SK-N-SH (cell line): ENCODE measurements at regions not wholly inside any gene's neighbourhood (a gene's known extent, or its start where the extent isn't known, plus 50 kb on each side); places are given as distances from the start of the nearest gene placed in this dataset.

ENCODE experiments used
- CTCF ChIA-PET: fragments of 300-600, 350-600 bp; formaldehyde crosslinking; extraction: SDS; loops from one replicate; lab custom pipeline; 2021; lab: Yijun Ruan, JAX
- POLR2A ChIA-PET: fragments of 350-600 bp; sonication (Branson Sonifier 250); formaldehyde crosslinking; extraction: SDS; loops from one replicate; lab custom pipeline; 2020; ENCODE audit warnings: antibody characterized with exemption, inconsistent platforms; lab: Yijun Ruan, JAX
- DNase-seq: peaks from one replicate; pipeline ENCODE4 v3.0.0; 2012
- H2AFZ ChIP-seq: fragments of 200-600 bp; sonication (generic); 2 replicates; pipeline ENCODE4 v1.8.1; 2016; ENCODE audit warnings: antibody characterized with exemption, mild to moderate bottlenecking, low read depth
- H3F3A ChIP-seq: fragments of 200-600 bp; sonication (generic); replicated peaks from 2 replicates; pipeline ENCODE3; 2016; ENCODE audit warnings: antibody characterized with exemption, mild to moderate bottlenecking; ENCODE audit not compliant: insufficient read depth
- H3K27ac ChIP-seq, 2 experiments: fragments of 200-500 bp in 1 of 2; fragments of 200-600 bp in 1 of 2; sonication (Bioruptor generic) in 1 of 2; sonication (generic), shearing (Covaris generic) in 1 of 2; 2 replicates each; pipeline versions ENCODE4 v1.5.1 to v1.6.1; 2014 to 2016; ENCODE audit warnings: low read depth in 2 of 2, inconsistent platforms in 1 of 2, low read length in 1 of 2, mild to moderate bottlenecking in 1 of 2, mixed read lengths in 1 of 2
- H3K27me3 ChIP-seq: fragments of 200-600 bp; sonication (generic), shearing (Covaris generic); 2 replicates; pipeline ENCODE4 v1.6.1; 2016; ENCODE audit warnings: mixed run types; ENCODE audit not compliant: insufficient read depth
- H3K36me3 ChIP-seq, 2 experiments: fragments of 200-500 bp in 1 of 2; fragments of 200-600 bp in 1 of 2; sonication (Bioruptor generic) in 1 of 2; sonication (generic) in 1 of 2; replicated peaks in 1 of 2; 2 replicates each; pipeline versions ENCODE3 to v1.5.1; 2014 to 2016; ENCODE audit warnings: low read length in 1 of 2, mild to moderate bottlenecking in 1 of 2; ENCODE audit not compliant: insufficient read depth in 2 of 2, control insufficient read depth in 1 of 2
- H3K4me1 ChIP-seq, 2 experiments: fragments of 200-500 bp in 1 of 2; fragments of 200-600 bp in 1 of 2; sonication (Bioruptor generic) in 1 of 2; sonication (generic), shearing (Covaris generic) in 1 of 2; 2 replicates each; pipeline versions ENCODE4 v1.5.1 to v1.6.1; 2014 to 2016; ENCODE audit warnings: low read depth in 1 of 2, low read length in 1 of 2, mixed run types in 1 of 2; ENCODE audit not compliant: insufficient read depth in 2 of 2, control insufficient read depth in 1 of 2
- H3K4me2 ChIP-seq: fragments of 200-600 bp; sonication (generic), shearing (Covaris generic); 2 replicates; pipeline ENCODE4 v1.6.1; 2017; ENCODE audit warnings: mixed run types
- H3K4me3 ChIP-seq, 2 experiments: fragments of 200-500 bp in 1 of 2; fragments of 200-600 bp in 1 of 2; sonication (Bioruptor generic) in 1 of 2; sonication (generic), shearing (Covaris generic) in 1 of 2; 2 replicates each; pipeline versions ENCODE4 v1.5.1 to v1.8.1; 2014 to 2016; ENCODE audit warnings: low read depth in 2 of 2, inconsistent platforms in 1 of 2, low read length in 1 of 2, mild to moderate bottlenecking in 1 of 2, mixed read lengths in 1 of 2, moderate library complexity in 1 of 2
- H3K79me2 ChIP-seq: fragments of 200-600 bp; sonication (generic); 2 replicates; pipeline ENCODE4 v1.8.1; 2017; ENCODE audit warnings: mild to moderate bottlenecking; ENCODE audit not compliant: insufficient read depth
- H3K9ac ChIP-seq: fragments of 200-600 bp; sonication (generic); 2 replicates; pipeline ENCODE4 v1.6.1; 2017; ENCODE audit warnings: mixed run types
- H3K9me2 ChIP-seq: fragments of 200-600 bp; sonication (generic); 2 replicates; pipeline ENCODE4 v1.6.1; 2017; ENCODE audit warnings: mixed run types
- H3K9me3 ChIP-seq: fragments of 200-600 bp; sonication (generic); 2 replicates; pipeline ENCODE4 v1.6.1; 2017; ENCODE audit warnings: mixed run types, mild to moderate bottlenecking, moderate library complexity
- H4K20me1 ChIP-seq: fragments of 200-600 bp; sonication (generic); 2 replicates; pipeline ENCODE4 v1.6.1; 2017; ENCODE audit warnings: mild to moderate bottlenecking, mixed run types; ENCODE audit not compliant: insufficient read depth
- EP300 ChIP-seq, 2 experiments: IDR thresholded peaks; 2 replicates each; pipeline versions ENCODE4 v1.4.0 to v1.6.1; 2012; ENCODE audit warnings: borderline replicate concordance in 1 of 2, low read depth in 1 of 2, low read length in 1 of 2
- EZH2phosphoT487 ChIP-seq: fragments of 200-600 bp; sonication (generic); IDR thresholded peaks from 2 replicates; pipeline ENCODE4 v1.6.1; 2017; ENCODE audit warnings: low read depth, mixed run types, mild to moderate bottlenecking, antibody characterized with exemption, moderate library complexity, borderline replicate concordance
- FOXM1 ChIP-seq: IDR thresholded peaks from 2 replicates; pipeline ENCODE4 v1.4.0; 2012; ENCODE audit warnings: low read depth, mild to moderate bottlenecking
- GABPA ChIP-seq: IDR thresholded peaks from 2 replicates; pipeline ENCODE4 v1.4.0; 2012; ENCODE audit warnings: low read depth, mild to moderate bottlenecking
- GATA2 ChIP-seq: sonication (generic); formaldehyde crosslinking; IDR thresholded peaks from 2 replicates; pipeline ENCODE4 v1.5.0; 2020; ENCODE audit warnings: mild to moderate bottlenecking, missing genetic modification reagents
- JUND ChIP-seq: IDR thresholded peaks from 2 replicates; pipeline ENCODE4 v1.4.0; 2012
- RAD21 ChIP-seq: IDR thresholded peaks from 2 replicates; pipeline ENCODE4 v1.6.1; 2012; ENCODE audit warnings: mild to moderate bottlenecking, low read length
- RCOR1 ChIP-seq: fragments of 150-350 bp; IDR thresholded peaks from 2 replicates; pipeline ENCODE4 v1.6.1; 2017; ENCODE audit warnings: antibody characterized with exemption, low read length
- RFX5 ChIP-seq: IDR thresholded peaks from 2 replicates; pipeline ENCODE4 v1.6.1; 2012; ENCODE audit warnings: mild to moderate bottlenecking, improper control_type of control experiment, low read length
- RXRA ChIP-seq: IDR thresholded peaks from 2 replicates; pipeline ENCODE4 v1.4.0; 2012; ENCODE audit warnings: low read depth, mild to moderate bottlenecking, borderline replicate concordance
- SMC3 ChIP-seq: IDR thresholded peaks from 2 replicates; pipeline ENCODE4 v1.6.1; 2012; ENCODE audit warnings: low read depth, low read length, improper control_type of control experiment
- TAF1 ChIP-seq: IDR thresholded peaks from 2 replicates; pipeline ENCODE4 v1.6.1; 2012; ENCODE audit warnings: low read depth, mild to moderate bottlenecking, low read length, moderate library complexity, borderline replicate concordance
- WGBS: methylation state at CpG from one replicate; pipeline ENCODE4 v1.1.6; 2017; ENCODE audit warnings: low lambda C conversion rate; 5-methylcytosine and 5-hydroxymethylcytosine counted together
- TF ChIP-seq, protein P1 (sequence below): fragments of 150-350 bp; IDR thresholded peaks from 2 replicates; pipeline ENCODE4 v1.6.1; 2017; ENCODE audit warnings: antibody characterized with exemption, low read length, low read depth, borderline replicate concordance
- TF ChIP-seq, protein P2 (sequence below): IDR thresholded peaks from 2 replicates; pipeline ENCODE4 v1.4.0; 2012; ENCODE audit warnings: low read depth
- TF ChIP-seq, protein P3 (sequence below): fragments of 150-350 bp; IDR thresholded peaks from 2 replicates; pipeline ENCODE4 v1.6.1; 2016; ENCODE audit warnings: mild to moderate bottlenecking, low read depth, low read length
- TF ChIP-seq, protein P4 (sequence below): IDR thresholded peaks from 2 replicates; pipeline ENCODE4 v1.6.1; 2012; ENCODE audit warnings: mild to moderate bottlenecking, low read depth, low read length, moderate library complexity
- TF ChIP-seq, protein P5 (sequence below): fragments of 200-600 bp; sonication (generic); IDR thresholded peaks from 2 replicates; pipeline ENCODE4 v1.6.1; 2017; ENCODE audit warnings: antibody characterized with exemption, mild to moderate bottlenecking, moderate library complexity

DNA sequence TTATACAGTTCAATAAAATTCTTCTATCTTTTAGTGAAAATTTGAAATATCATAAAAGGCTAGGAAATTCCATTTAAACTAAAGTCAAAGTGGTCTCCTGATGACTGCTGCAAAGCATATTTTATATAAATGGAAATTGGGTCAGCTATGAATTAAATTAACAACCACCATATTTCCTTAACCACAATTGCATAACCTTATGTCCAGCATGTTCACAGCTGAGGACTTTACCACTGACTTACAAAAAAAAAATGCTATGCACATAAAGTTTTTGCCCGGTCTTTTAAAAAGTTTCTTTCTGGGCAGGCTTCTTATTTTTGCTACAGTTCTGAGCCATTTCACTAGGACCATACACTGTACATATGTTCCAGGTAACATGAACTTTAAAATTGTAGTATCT, 208.6 kb upstream of the RGMB start:
- peaks cover 2 to 4% of the 10 kb centered on the region in 2 experiments; a peak in 1 of 4 replicates for H3K4me1 ChIP-seq
- H3K9ac ChIP-seq, result no peak overlapping the region
- no peaks in the 10 kb centered on the region for H3K27me3 ChIP-seq
- no peak overlapping the region for H3K27ac ChIP-seq
- H3K4me2 ChIP-seq, result no peak overlapping the region
- ChIA-PET POLR2A (no interaction called here), CTCF (no interaction called here)
- no peak for DNase-seq
- no peaks in the 10 kb centered on the region for H4K20me1 ChIP-seq
- H3K36me3 ChIP-seq, result no peaks in the 10 kb centered on the region
- TF ChIP-seq SMC3, result no peak
- TF ChIP-seq GATA2 (CRISPR knock-in tag), result no peak
- TF ChIP-seq, protein P1, sequence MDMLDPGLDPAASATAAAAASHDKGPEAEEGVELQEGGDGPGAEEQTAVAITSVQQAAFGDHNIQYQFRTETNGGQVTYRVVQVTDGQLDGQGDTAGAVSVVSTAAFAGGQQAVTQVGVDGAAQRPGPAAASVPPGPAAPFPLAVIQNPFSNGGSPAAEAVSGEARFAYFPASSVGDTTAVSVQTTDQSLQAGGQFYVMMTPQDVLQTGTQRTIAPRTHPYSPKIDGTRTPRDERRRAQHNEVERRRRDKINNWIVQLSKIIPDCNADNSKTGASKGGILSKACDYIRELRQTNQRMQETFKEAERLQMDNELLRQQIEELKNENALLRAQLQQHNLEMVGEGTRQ, result no peak
- no peak for TF ChIP-seq TAF1
- TF ChIP-seq RXRA, result no peak
- no peak for TF ChIP-seq RCOR1
- TF ChIP-seq GABPA, result no peak
- no peak for TF ChIP-seq RAD21
- TF ChIP-seq, protein P2, sequence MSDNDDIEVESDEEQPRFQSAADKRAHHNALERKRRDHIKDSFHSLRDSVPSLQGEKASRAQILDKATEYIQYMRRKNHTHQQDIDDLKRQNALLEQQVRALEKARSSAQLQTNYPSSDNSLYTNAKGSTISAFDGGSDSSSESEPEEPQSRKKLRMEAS, result no peak
- TF ChIP-seq, protein P3, sequence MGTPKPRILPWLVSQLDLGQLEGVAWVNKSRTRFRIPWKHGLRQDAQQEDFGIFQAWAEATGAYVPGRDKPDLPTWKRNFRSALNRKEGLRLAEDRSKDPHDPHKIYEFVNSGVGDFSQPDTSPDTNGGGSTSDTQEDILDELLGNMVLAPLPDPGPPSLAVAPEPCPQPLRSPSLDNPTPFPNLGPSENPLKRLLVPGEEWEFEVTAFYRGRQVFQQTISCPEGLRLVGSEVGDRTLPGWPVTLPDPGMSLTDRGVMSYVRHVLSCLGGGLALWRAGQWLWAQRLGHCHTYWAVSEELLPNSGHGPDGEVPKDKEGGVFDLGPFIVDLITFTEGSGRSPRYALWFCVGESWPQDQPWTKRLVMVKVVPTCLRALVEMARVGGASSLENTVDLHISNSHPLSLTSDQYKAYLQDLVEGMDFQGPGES, result no peak
- no peak for TF ChIP-seq JUND
- TF ChIP-seq, protein P4, sequence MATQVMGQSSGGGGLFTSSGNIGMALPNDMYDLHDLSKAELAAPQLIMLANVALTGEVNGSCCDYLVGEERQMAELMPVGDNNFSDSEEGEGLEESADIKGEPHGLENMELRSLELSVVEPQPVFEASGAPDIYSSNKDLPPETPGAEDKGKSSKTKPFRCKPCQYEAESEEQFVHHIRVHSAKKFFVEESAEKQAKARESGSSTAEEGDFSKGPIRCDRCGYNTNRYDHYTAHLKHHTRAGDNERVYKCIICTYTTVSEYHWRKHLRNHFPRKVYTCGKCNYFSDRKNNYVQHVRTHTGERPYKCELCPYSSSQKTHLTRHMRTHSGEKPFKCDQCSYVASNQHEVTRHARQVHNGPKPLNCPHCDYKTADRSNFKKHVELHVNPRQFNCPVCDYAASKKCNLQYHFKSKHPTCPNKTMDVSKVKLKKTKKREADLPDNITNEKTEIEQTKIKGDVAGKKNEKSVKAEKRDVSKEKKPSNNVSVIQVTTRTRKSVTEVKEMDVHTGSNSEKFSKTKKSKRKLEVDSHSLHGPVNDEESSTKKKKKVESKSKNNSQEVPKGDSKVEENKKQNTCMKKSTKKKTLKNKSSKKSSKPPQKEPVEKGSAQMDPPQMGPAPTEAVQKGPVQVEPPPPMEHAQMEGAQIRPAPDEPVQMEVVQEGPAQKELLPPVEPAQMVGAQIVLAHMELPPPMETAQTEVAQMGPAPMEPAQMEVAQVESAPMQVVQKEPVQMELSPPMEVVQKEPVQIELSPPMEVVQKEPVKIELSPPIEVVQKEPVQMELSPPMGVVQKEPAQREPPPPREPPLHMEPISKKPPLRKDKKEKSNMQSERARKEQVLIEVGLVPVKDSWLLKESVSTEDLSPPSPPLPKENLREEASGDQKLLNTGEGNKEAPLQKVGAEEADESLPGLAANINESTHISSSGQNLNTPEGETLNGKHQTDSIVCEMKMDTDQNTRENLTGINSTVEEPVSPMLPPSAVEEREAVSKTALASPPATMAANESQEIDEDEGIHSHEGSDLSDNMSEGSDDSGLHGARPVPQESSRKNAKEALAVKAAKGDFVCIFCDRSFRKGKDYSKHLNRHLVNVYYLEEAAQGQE, result no peak
- TF ChIP-seq, protein P5, sequence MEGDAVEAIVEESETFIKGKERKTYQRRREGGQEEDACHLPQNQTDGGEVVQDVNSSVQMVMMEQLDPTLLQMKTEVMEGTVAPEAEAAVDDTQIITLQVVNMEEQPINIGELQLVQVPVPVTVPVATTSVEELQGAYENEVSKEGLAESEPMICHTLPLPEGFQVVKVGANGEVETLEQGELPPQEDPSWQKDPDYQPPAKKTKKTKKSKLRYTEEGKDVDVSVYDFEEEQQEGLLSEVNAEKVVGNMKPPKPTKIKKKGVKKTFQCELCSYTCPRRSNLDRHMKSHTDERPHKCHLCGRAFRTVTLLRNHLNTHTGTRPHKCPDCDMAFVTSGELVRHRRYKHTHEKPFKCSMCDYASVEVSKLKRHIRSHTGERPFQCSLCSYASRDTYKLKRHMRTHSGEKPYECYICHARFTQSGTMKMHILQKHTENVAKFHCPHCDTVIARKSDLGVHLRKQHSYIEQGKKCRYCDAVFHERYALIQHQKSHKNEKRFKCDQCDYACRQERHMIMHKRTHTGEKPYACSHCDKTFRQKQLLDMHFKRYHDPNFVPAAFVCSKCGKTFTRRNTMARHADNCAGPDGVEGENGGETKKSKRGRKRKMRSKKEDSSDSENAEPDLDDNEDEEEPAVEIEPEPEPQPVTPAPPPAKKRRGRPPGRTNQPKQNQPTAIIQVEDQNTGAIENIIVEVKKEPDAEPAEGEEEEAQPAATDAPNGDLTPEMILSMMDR, result no peak
- no peak for TF ChIP-seq EP300 (IDR thresholded peaks at IDR 0.05; ENCODE audit: borderline replicate concordance in 1 of 2, low read depth in 1 of 2, low read length in 1 of 2)
- no peak for TF ChIP-seq EZH2phosphoT487
- no peak for TF ChIP-seq FOXM1
- TF ChIP-seq RFX5, result no peak
- no peaks in the 10 kb centered on the region for H3K79me2 ChIP-seq
- H3K9me2 ChIP-seq, result no peaks in the 10 kb centered on the region
- 83% methylated on average over 1 of the region's 1 CpG for WGBS
- H2AFZ ChIP-seq, result no peak overlapping the region
- peaks cover 3% of the 10 kb centered on the region for H3F3A ChIP-seq
- H3K9me3 ChIP-seq, result no peaks in the 10 kb centered on the region
- H3K4me3 ChIP-seq, result no peak overlapping the region
